Globus pallidus (tissue), 1 donor: ENCODE measurements at regions not wholly inside any gene's neighbourhood (a gene's known extent, or its start where the extent isn't known, plus 50 kb on each side); places are given as distances from the start of the nearest gene placed in this dataset.
"Not testable (repeated sequence)": the region's sequence is repeated elsewhere in the genome, so short reads cannot be mapped to it uniquely, and the experiment has no call there.

Experiments
- DNase-seq: peaks from one replicate; pipeline ENCODE4 v3.0.0-alpha.2; 2015; ENCODE audit warnings: low spot score

- DNase-seq = no peak
Observed at GRCh38 chr11:23869671-23870070, 627.2 kb upstream of the LUZP2 start.

DNA sequence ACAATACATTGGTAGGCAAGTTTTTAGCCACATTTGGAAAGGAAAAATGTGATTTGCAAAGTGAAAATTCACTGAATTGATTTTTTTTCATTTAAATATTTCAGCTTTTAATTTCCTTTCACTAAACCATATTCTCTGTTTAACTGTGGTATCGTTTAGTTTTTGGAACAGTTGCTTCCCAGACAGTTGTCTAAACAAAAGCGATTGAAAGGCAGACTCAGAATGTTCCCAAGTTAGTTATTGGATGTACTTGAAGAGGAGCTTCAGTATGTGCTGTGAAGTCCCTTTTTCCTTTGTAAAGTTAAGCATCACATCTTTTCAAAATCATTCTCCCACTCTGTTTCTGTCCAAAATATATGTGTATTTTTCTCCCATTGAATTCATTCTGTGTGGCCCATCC lies 623.4 kb upstream of the LUZP2 start:
- DNase-seq = no peak

DNA sequence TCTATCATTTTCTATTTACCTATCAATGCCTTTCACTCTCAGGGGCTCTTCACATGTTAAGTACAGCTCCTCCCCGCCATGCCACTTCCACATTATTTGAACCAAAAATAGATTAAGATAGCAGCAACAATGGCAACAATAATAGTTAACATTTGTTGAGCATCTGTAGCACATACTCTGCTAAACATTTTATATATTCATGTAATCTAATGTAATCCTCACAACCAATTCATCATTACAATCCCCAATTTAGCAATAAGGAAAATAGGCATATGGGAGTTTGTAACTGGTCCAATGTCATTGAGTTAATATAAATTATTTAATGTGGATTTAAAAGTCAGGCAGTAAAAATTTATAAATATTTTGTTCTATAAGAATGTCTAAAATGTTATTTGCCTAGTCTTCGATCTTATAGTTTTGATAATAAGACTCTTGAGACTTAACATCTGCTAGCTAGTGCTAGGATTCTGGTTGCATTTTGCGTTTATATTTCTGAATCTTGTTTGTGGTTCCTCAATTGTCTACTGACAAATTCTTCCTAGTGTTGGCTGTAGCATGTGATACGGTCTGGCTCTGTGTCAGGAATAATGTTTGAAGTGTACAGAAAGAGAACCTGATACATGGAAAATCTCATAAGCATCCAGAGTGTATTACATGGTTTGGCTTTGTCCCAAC lies 621.5 kb upstream of the LUZP2 start:
- DNase-seq = no peak

DNA sequence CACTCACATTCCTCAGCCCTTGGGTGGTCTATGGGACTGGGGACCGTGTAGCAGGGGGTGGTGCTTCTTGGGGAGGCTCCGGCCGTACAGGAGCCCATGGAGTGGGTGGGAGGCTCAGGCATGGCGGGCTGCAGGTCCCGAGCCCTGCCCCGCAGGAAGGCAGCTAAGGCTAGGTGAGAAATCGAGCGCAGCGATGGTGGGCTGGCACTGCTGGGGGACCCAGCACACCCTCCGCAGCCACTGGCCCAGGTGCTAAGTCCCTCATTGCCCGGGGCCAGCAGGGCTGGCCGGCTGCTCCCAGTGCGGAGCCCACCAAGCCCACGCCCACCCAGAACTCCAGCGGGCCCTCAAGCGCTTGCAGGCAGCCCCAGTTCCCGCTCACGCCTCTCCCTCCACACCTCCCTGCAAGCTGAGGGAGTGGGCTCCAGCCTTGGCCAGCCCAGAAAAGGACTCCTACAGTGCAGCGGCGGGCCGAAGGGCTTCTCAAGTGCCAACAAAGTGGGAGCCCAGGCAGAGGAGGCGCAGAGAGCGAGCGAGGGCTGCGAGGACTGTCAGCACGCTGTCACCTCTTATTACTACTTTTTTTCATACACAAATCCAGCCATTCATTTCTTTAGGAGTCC lies 613.3 kb upstream of the LUZP2 start:
- DNase-seq = not testable (repeated sequence)

- no peak for DNase-seq
Observed at GRCh38 chr11:23884341-23884740, 612.5 kb upstream of the LUZP2 start.

DNA sequence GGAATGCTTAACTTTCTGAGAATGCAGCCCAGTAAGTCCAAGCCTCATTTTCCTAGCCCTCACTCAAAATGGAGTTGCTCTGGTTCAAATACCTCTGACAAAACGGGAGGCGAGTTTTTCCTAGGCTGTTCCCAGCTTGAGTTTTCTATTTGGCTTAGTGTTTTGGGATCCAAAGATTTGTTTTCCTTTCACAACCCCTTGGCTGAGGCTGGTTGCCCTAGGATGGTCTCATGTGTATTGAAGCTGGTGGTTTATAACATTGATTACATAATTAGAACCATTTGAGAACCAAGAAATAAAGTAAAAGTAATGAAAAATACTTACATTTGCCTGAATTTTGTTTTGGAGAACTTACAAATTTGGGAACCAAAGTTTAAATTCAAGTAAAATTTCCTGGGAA lies 611.1 kb upstream of the LUZP2 start:
- DNase-seq = no peak

DNA sequence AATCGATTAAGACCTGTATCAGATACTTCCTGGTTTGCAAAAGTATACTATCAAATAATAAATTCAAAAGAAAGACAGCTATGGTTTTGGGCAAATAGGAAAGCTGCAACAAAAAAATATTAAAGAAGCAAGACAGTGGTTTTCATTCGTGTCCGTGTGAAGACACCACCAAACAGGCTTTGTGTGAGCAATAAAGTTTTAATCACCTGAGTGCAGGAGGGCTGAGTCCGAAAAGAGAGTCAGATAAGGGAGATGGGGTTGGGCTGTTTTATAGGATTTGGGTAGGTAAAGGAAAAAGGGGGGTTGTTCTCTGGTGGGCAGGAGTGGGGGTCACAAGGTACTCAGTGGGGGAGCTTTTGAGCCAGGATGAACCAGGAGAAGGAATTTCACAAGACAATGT lies 609.7 kb upstream of the LUZP2 start:
- not testable (repeated sequence) for DNase-seq

GRCh38 chr11:23893126-23893525 lies 603.7 kb upstream of the LUZP2 start:
- no peak for DNase-seq

- DNase-seq = no peak
Observed at GRCh38 chr11:23897453-23898286, 599.2 kb upstream of the LUZP2 start.

DNA sequence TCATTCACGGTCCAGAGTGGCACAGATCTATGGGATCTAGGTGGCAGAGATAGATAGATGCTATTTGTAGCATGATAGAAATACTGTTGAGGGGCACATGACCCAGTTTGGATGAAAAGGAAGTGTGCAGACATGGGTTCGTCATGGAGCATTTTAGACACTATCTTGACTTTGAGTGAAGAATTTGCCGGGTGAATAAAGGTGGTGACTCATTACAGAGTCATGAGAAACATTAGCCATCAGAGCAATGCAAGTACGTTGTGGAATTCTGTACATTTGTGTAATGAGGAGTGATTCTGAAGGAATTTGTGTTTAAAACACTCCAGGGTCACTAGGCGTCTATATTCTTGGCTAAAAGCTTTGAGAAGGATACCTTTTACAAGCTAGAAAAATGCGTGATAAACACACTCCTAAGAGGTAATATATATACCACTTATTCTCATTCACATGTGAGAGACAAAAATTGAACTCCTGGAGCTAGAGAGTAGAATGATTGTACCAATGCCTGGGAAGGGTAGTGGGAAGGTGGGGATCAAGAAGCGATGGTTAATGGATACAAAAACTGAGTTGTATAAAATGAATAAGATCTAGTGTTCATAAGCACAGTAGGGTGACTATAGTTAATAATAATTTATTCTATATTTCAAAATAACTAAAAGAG lies 593.7 kb upstream of the LUZP2 start:
- DNase-seq = no peak

DNA sequence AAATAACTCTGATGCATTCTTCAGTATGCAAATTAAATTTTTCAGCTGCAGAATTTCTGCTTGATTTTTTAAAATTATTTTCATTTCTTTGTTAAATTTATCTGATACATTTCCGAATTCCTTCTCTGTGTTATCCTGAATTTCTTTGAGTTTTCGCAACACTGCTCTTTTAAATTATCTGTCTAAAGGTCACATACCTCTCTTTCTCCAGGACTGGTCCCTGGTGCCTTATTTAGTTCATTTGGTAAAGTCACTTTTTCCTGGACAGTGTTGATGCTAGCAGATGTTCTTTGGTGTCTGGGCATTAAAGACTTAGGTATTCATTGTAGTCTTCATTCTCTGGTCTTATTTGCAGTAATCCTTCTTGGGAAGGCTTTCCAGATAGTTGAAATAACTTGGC lies 577.4 kb upstream of the LUZP2 start:
- no peak for DNase-seq

GRCh38 chr11:23923357-23923756 lies 573.5 kb upstream of the LUZP2 start:
- DNase-seq = no peak

DNA sequence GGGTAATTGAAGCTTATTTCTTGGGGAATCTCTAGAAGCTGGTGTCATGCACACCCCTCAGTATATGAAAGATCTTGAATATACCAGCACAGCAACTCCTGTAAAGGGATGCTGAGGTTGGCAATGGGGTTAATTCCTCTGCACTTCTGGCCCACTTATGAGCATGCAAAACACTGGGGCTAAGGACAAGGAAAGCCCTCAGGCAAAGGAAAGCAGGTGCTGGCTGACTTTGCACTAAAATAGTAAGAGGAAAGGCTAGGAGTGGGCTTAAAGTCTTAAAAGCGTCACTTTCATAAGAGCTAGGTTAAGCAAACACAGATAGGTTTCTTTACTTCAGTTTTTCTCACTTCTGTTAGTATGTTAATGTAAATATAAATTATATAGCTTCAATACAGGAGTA lies 572.6 kb upstream of the LUZP2 start:
- no peak for DNase-seq

DNA sequence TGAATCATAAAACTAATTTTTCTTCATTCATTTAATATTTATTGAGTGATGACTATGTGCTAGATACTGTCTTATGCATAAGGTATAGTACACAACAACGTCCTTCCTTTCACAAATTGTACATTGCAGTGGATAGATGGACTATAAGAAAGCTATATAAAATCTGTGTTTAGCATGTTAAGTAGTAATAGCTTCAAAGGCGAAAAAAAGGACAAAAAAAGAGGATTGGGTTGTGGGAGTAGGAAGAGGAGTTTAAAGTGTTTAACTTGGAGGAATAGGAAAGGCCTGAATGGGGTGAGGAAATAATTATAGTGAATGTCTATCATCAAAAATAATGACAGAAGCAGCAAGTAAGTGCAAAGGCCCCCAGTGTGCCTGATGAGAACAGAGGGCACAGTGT lies 565.4 kb upstream of the LUZP2 start:
- no peak for DNase-seq

DNA sequence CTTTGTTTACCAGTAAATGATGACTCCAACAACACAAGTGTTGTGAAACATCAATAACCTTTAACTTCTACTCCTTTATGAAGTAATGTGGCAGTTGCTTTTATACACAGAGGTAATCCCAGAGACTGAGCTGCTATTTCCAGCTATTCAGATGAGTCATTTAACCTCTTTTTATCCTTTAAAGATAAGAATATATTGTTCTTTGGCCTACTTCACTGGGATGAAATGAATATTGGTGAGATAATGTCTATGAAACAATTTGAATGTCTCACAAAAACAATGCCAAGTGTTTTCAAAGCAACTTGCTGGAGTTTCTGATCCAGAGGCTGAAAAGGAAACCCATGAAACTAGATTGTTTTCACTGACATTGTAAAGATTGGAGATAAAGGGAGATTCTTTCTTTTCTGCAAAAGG lies 564.4 kb upstream of the LUZP2 start:
- DNase-seq = no peak

DNA sequence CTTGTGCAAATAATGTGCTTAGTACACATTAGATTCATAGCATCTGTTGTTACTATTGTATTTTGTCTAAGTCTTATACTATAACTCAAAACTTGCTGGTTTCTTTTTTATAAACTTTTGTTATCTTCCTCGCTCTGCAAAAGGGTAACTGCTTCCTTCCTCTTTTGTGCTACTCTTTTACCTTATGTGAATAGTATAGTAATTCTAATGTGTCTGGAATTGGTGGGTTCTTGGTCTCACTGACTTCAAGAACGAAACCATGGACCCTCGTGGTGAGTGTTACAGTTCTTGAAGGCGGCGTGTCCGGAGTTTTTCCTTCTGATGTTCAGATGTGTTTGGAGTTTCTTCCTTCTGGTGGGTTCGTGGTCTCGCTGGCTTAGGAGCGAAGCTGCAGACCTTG lies 563.1 kb upstream of the LUZP2 start:
- DNase-seq = no peak

DNA sequence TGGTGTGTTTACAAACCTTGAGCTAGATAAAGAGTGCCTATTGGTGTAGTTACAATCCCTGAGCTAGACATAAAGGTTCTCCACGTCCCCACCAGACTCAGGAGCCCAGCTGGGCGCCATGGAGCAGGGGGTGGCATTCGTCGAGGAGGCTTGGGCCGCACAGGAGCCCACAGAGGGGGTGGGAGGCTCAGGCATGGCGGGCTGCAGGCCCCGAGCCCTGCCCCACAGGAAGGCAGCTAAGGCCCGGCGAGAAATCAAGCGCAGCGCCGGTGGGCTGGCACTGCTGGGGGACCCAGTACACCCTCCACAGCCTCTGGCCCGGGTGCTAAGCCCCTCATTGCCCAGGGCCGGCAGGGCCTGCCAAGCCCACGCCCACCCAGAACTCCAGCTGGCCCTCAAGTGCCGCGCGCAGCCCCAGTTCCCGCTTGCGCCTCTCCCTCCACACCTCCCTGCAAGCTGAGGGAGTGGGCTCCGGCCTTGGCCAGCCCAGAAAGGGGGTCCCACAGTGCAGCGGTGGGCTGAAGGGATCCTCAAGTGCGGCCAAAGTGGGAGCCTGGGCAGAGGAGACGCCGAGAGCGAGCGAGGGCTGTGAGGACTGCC lies 562.1 kb upstream of the LUZP2 start:
- DNase-seq = not testable (repeated sequence)

GRCh38 chr11:23942117-23942815 lies 554.6 kb upstream of the LUZP2 start:
- not testable (repeated sequence) for DNase-seq

GRCh38 chr11:23944923-23945322 lies 551.9 kb upstream of the LUZP2 start:
- no peak for DNase-seq

GRCh38 chr11:23947883-23948282 lies 549.0 kb upstream of the LUZP2 start:
- DNase-seq = no peak

DNA sequence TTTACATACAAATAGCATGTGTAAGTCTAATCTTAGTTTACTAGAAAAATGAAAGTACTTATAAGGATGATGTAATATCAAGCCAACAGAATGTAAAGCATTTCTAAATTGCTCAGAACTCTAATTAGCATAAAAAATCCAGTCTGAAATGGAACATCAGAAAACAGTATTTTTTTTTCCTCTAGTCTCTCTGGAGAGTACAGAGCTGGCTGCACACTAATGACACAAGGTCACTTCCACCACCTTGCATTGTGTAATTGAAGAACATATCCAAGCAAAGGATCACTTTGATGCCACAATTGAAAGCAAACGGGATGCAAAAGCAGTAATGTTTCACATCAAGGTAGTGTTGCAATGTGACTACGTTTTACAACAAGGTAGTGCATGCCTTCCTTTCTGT lies 548.0 kb upstream of the LUZP2 start:
- DNase-seq = no peak
